ENCODE measurements at regions not wholly inside any gene's neighbourhood (a gene's known extent, or its start where the extent isn't known, plus 50 kb on each side); places are given as distances from the start of the nearest gene placed in this dataset.
A peak's percentile ranks its signal among the peaks of the same experiment; 100 is the strongest.
"Not testable (repeated sequence)": the region's sequence is repeated elsewhere in the genome, so short reads cannot be mapped to it uniquely, and the experiment has no call there.

DNA sequence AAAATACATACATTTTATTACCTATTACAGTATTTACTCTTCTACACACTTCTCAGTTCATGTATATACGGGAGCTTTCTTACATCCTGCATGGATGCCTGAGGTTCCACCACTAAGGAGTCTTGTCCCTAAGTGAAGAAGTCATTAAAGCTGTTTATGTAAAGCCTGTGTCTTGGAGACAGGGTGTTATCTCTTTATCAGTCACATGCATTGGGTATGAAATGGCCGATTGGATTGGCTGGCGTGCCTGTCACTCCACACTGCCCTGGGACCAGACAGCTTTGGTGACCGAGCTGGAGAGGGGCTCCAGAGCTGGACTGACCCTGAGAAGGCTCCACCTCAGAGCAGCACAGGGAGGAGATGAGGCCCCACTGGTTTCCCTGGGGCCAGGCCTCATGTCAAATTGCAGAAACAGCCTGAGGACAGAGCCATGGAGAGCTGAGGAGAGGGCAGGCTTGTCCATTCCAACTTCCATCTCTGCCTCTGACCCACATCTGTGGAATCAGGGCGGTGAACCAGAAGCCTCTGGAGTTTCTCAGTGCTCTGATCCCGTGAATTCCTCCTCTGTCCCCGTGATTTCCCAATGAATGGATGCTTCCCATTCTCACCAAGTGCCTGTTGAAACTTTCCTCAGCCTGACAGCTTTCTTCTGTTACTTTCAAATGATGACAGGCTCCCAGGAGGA, 628.8 kb downstream of the PRIM2 start:
- not testable (repeated sequence) for H3K4me3 Mint-ChIP-seq, H3K9me3 Mint-ChIP-seq, H3K4me1 Mint-ChIP-seq, H3K27me3 Mint-ChIP-seq, H3K27ac Mint-ChIP-seq
- H3K36me3 Mint-ChIP-seq = peaks cover 10% of the 10 kb centered on the region

- not testable (repeated sequence) for H3K9me3 Mint-ChIP-seq, H3K27me3 Mint-ChIP-seq, H3K27ac Mint-ChIP-seq, H3K4me1 Mint-ChIP-seq, H3K4me3 Mint-ChIP-seq
- peaks cover 10% of the 10 kb centered on the region for H3K36me3 Mint-ChIP-seq
Observed at GRCh38 chr6:57946769-57947091, 629.3 kb downstream of the PRIM2 start.

DNA sequence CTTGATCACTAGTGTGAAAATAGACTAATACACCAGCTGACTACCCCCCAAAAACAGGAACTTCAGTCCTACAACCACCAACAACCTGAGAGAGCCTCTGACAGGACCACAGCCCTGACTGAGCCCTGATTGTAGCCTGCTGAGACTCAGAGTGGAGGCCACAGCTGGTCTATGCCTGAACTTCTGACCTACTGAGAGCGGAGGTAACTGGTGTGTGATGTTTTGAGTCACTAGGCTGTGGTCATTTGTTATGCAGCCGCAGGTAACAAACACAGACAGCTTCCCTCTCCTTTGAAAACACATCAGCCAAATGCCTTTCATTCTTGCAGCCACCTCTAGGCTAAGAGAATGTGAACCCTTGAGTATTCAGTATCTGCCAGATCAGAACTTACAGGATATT, 631.1 kb downstream of the PRIM2 start:
- H3K36me3 Mint-ChIP-seq = peaks cover 10% of the 10 kb centered on the region
- H3K27ac Mint-ChIP-seq, H3K9me3 Mint-ChIP-seq, H3K4me3 Mint-ChIP-seq, H3K4me1 Mint-ChIP-seq, H3K27me3 Mint-ChIP-seq: not testable (repeated sequence)

GRCh38 chr6:57950430-57950829, 633.0 kb downstream of the PRIM2 start:
- peak overlapping the region in 1 of 3 donors; percentile 31 for H3K27ac Mint-ChIP-seq
- H3K27me3 Mint-ChIP-seq, H3K9me3 Mint-ChIP-seq, H3K4me1 Mint-ChIP-seq, H3K4me3 Mint-ChIP-seq: not testable (repeated sequence)
- H3K36me3 Mint-ChIP-seq = peaks cover 10% of the 10 kb centered on the region

DNA sequence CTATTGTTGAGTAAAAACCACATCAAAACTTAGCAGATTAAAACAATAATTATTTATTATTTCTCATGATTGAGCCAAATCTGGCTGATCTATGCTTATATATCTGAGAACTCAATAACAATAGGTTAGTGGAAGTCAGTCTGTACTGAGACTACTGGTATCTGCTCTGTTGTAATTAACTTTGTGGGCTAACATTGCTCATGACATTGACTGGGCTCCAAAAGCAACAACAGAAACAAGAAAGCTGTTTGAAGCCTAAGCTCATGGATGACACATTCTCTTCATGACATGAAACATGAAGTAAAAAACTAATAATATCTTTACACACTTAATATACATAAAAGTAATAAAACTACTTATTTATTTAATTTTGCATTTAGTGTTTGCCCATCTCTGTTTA, 649.3 kb downstream of the PRIM2 start:
- H3K27me3 Mint-ChIP-seq, H3K9me3 Mint-ChIP-seq, H3K36me3 Mint-ChIP-seq, H3K4me3 Mint-ChIP-seq, H3K4me1 Mint-ChIP-seq, H3K27ac Mint-ChIP-seq: not testable (repeated sequence)

- H3K4me3 Mint-ChIP-seq, H3K9me3 Mint-ChIP-seq, H3K27ac Mint-ChIP-seq, H3K36me3 Mint-ChIP-seq, H3K27me3 Mint-ChIP-seq, H3K4me1 Mint-ChIP-seq: not testable (repeated sequence)
Observed at GRCh38 chr6:57971956-57972355, 654.5 kb downstream of the PRIM2 start.

DNA sequence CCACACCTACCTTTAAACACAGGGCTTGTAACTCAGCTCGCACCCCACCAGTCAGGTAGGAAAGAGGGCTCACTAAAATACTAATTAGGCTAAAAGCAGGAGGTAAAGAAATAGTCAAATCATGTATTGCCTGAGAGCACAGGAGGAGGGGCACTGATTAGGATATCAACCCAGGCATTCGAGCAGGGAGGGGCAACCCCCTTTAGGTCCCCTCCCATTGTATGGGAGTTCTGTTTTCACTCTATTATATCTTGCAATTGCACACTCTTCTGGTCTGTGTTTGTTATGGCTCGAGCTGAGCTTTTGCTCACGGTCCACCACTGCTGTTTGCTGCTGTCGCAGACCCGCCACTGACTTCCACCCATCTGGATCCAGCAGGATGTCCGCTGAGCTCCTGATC, 657.2 kb downstream of the PRIM2 start:
- H3K36me3 Mint-ChIP-seq = no peaks in the 10 kb centered on the region
- H3K9me3 Mint-ChIP-seq = no peaks in the 10 kb centered on the region
- H3K4me3 Mint-ChIP-seq = no peak overlapping the region
- no peaks in the 10 kb centered on the region for H3K4me1 Mint-ChIP-seq
- H3K27me3 Mint-ChIP-seq = no peaks in the 10 kb centered on the region
- H3K27ac Mint-ChIP-seq = no peak overlapping the region

DNA sequence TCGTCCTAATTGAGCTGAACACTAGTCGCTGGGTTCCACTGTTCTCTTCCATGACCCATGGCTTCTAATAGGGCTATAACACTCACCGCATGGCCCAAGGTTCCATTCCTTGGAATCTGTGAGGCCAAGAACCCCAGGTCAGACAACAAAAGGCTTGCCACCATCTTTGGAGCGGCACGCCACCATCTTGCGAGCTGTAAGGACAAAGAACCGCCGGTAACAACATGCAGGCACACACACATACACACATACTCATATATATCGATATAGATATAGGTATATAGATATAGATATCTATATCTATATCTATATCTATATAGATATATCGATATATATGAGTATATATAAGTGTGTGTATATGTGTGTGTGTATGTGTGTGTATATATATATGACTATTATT, 657.7 kb downstream of the PRIM2 start:
- not testable (repeated sequence) for H3K36me3 Mint-ChIP-seq, H3K27me3 Mint-ChIP-seq, H3K27ac Mint-ChIP-seq, H3K9me3 Mint-ChIP-seq, H3K4me1 Mint-ChIP-seq, H3K4me3 Mint-ChIP-seq

GRCh38 chr6:57976371-57976770, 658.9 kb downstream of the PRIM2 start:
- H3K9me3 Mint-ChIP-seq, H3K27me3 Mint-ChIP-seq, H3K4me1 Mint-ChIP-seq, H3K36me3 Mint-ChIP-seq, H3K27ac Mint-ChIP-seq, H3K4me3 Mint-ChIP-seq: not testable (repeated sequence)

- not testable (repeated sequence) for H3K9me3 Mint-ChIP-seq
Observed at GRCh38 chr6:57983603-57984002, 666.2 kb downstream of the PRIM2 start.

DNA sequence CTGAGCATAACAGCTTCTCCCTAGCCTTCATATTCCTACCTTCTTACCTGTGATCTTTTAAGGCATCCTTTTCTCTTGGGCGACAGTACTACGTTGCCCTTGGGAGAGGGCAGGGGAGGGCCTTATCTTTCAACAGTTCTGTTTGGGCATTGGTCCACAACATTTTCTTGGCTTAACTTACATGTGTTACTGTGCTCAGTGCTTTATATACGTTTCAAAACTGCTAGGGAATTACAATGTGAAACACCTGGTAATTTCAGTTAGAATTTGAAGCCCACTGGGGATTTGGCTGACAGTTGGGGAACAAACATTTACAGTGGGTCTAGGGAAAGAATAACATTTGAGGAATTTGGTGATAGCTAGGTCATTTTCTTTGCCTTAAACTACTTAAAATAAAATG, 667.1 kb downstream of the PRIM2 start:
- not testable (repeated sequence) for H3K4me1 Mint-ChIP-seq, H3K4me3 Mint-ChIP-seq, H3K27me3 Mint-ChIP-seq, H3K36me3 Mint-ChIP-seq, H3K9me3 Mint-ChIP-seq, H3K27ac Mint-ChIP-seq

More at GRCh38 chr6:57983603-57984002, 666.2 kb downstream of the PRIM2 start:
- H3K27ac Mint-ChIP-seq, H3K36me3 Mint-ChIP-seq, H3K4me3 Mint-ChIP-seq, H3K27me3 Mint-ChIP-seq, H3K4me1 Mint-ChIP-seq: not testable (repeated sequence)

GRCh38 chr6:57985734-57986133, 668.3 kb downstream of the PRIM2 start:
- H3K27me3 Mint-ChIP-seq, H3K9me3 Mint-ChIP-seq, H3K4me3 Mint-ChIP-seq, H3K36me3 Mint-ChIP-seq, H3K4me1 Mint-ChIP-seq, H3K27ac Mint-ChIP-seq: not testable (repeated sequence)

- peak overlapping the region; percentile 21 to 43 (median 41) for H3K27ac Mint-ChIP-seq
- not testable (repeated sequence) for H3K4me3 Mint-ChIP-seq, H3K4me1 Mint-ChIP-seq, H3K36me3 Mint-ChIP-seq, H3K9me3 Mint-ChIP-seq, H3K27me3 Mint-ChIP-seq
Observed at GRCh38 chr6:57986584-57986983, 669.2 kb downstream of the PRIM2 start.

DNA sequence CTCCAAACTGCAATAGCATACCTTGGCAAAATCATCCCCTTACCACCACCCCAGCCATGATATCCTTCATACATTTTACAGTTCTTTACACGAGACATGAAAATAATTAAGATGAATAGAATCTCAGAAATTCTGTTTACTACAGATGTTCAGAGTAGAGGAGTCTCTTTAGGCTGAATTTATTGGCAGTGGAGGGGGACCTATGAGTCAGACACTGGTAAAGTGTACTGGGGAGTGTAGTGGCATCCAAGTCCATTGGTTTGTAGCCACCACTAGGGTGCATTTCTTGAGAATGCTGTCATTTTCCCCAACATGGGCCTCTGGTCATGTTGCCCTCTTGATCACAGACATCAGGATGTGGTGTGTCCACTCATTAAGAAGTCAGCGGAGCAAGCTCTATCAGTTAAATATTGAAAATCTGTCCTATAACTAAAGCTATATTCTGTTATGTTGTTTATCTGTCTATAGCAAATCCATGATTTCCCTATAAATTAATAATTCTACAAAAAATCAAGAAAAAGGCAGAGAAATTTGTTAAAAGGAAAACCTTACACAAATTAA, 672.2 kb downstream of the PRIM2 start:
- not testable (repeated sequence) for H3K36me3 Mint-ChIP-seq, H3K9me3 Mint-ChIP-seq, H3K27me3 Mint-ChIP-seq, H3K27ac Mint-ChIP-seq, H3K4me3 Mint-ChIP-seq, H3K4me1 Mint-ChIP-seq

- H3K4me1 Mint-ChIP-seq, H3K36me3 Mint-ChIP-seq, H3K27ac Mint-ChIP-seq, H3K4me3 Mint-ChIP-seq, H3K27me3 Mint-ChIP-seq, H3K9me3 Mint-ChIP-seq: not testable (repeated sequence)
Observed at GRCh38 chr6:57998858-57999619, 681.6 kb downstream of the PRIM2 start.

DNA sequence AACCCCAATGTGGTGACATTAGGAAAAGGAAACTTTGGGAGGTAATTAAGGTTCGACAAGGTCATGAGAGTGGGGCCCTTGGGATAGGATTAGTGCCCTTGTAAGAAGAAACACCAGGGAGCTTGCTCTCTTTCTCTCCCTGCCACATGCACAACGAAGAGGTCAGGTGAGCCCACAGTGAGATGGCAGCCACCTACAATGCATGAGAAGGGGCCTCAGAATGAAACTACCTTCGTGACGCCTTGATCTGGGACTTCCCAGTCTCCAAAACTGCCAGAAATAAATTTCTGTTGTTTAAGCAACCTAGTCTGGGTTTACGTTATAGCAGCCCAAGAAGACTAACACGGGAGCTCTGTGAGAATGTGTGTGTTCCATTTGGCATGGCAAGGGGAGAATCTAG, 682.8 kb downstream of the PRIM2 start:
- H3K4me1 Mint-ChIP-seq, H3K4me3 Mint-ChIP-seq, H3K9me3 Mint-ChIP-seq, H3K36me3 Mint-ChIP-seq, H3K27me3 Mint-ChIP-seq, H3K27ac Mint-ChIP-seq: not testable (repeated sequence)

Data from IgD-negative memory B cell (primary cell).